HG03060 (cell line): ENCODE measurements at regions not wholly inside any gene's neighbourhood (a gene's known extent, or its start where the extent isn't known, plus 50 kb on each side); places are given as distances from the start of the nearest gene placed in this dataset.
"Not testable (repeated sequence)": the region's sequence is repeated elsewhere in the genome, so short reads cannot be mapped to it uniquely, and the experiment has no call there.

Source experiments
- ATAC-seq: cut with Tn5 transposase; IDR thresholded peaks from one replicate; pipeline ENCODE4 v1.9.1; 2021; ENCODE audit warnings: low read depth, moderate number of reproducible peaks; ENCODE audit not compliant: unreplicated experiment

DNA sequence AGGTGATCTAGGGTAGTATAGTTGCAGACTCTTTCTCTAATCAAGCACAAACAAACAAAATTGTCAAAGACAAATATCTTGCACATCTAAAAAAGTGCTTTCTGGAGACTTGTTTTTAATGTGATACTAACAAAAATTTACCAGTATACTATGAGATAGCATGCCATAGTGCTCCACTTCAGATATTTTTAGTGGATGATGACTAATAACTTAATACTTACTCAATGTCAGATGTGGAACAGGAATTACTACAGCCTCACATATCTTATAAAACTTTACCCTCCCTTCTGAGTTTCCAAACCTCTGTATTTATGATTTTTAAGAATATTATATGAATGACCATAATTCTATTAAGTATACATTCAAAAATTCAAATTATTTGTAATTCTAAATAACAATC lies 1162.0 kb upstream of the SLC39A10 start:
- ATAC-seq = no peak

DNA sequence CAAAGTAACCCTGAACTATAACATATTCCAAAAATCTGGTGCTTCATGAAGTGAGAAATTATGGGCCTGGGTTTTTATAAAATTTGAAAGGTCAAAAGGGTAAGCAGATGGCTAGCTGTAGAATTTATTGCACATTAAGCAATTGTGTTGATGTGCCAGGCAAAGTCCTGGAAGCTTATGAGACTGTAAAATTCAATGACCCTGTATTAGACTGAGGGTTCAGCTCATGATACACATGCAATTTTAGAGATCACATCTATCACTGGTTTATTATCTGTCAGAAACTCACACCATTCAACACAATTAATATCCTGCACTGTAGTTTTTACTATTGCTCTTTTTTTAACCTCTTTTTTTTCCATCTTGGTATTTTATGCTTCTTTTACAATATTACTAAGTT lies 1162.6 kb upstream of the SLC39A10 start:
- ATAC-seq = no peak

GRCh38 chr2:194491409-194492115 lies 1165.5 kb upstream of the SLC39A10 start:
- ATAC-seq = no peak

DNA sequence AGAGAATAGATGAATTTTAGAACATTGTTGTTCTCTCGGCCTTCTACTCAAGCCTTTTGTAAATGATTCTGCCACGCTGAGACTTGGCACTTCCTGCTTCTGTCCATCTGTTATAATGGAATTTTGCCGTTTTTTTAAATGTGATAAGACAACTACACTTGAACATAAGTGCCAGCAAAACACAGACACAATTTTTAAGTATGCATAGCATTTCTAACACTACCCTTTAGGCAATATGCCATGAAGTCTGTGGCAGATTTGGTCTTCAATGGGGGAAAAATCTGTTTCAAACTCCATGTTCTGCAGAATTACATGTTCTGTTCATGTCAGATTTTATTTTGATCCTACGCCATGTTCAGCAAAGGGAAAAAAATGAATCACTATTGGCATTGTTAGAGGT lies 1170.7 kb upstream of the SLC39A10 start:
- ATAC-seq = no peak

DNA sequence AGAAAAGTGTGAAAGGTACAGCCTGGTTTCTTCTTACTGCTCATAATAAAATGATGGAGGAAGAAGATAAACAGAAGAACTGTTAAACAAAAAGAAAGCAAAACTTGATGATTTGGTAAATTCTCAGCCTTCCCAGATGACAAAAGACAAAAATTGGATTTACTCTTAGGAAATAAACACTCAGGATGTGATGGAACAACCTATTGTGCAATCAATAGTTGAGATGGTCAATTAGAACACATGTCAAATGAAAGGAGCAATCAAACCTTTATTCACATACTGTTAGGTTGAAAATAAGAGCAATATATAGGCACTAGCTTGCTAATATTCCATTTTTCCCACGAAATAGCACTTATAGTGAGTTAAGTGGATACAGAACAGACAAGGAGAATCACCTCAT lies 1174.0 kb upstream of the SLC39A10 start:
- ATAC-seq = no peak

DNA sequence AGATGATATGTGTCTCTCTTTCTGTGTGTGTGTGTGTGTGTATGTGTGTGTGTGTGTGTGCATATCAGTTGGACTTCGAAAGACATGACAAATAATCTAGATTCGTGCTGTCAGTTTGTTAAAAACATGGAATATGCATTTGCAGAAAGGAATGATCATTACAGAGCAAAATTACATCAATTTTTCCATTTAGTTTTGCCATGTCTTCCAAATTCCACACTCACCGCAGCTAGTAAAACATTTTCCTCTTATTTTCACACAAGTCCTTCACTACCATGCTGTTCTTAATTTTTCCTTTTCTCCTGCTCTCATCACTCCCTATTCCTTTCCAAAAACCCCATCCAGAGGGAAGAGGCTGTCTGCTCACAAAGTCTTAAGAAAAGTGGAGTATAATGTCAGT lies 1191.4 kb upstream of the SLC39A10 start:
- ATAC-seq = no peak

- ATAC-seq = no peak
Measured at GRCh38 chr2:194464964-194465638, 1191.9 kb upstream of the SLC39A10 start.

- ATAC-seq = not testable (repeated sequence)
Measured at GRCh38 chr2:194462883-194463282, 1194.1 kb upstream of the SLC39A10 start.

- ATAC-seq = no peak
Measured at GRCh38 chr2:194455358-194455757, 1201.7 kb upstream of the SLC39A10 start.

DNA sequence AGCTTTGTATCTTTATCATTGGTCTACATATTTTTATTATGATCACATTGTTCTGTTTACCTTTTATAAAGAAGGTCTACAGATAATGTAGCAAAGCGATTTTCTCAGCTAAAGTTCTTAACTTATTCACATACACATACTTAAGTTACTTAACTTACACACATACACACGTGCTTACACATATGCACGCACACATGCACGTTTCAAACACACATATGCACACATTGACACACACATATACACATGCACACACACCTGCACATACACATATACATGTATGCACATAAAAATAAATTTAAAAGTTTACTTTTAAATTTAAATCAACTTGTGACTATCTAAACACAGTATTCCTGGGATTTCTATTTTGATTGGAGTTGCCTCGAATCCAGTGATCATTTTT lies 1204.5 kb upstream of the SLC39A10 start:
- ATAC-seq = no peak

GRCh38 chr2:194445226-194445625 lies 1211.8 kb upstream of the SLC39A10 start:
- no peak for ATAC-seq

DNA sequence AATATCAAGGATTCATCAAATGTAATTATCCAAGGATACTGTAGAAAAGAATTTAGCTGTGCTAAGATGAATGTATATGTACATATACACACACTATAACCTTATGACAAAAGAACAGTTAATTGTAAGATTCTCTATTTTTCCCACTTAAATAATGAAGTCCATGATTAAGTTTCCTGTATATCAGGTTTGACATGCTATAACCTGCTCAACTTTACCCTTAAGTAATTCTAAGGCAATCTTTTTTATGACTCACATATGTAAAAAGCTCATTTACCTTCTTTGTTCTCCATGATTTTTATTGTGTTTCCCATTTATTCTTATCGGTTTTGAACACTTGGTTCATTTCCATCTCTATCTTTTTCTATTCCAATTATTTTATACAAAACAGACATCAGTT lies 1213.1 kb upstream of the SLC39A10 start:
- no peak for ATAC-seq

GRCh38 chr2:194424683-194425209 lies 1232.3 kb upstream of the SLC39A10 start:
- no peak for ATAC-seq

GRCh38 chr2:194411221-194411620 lies 1245.8 kb upstream of the SLC39A10 start:
- ATAC-seq = no peak

- no peak for ATAC-seq
Measured at GRCh38 chr2:194395818-194396217, 1261.2 kb upstream of the SLC39A10 start.

DNA sequence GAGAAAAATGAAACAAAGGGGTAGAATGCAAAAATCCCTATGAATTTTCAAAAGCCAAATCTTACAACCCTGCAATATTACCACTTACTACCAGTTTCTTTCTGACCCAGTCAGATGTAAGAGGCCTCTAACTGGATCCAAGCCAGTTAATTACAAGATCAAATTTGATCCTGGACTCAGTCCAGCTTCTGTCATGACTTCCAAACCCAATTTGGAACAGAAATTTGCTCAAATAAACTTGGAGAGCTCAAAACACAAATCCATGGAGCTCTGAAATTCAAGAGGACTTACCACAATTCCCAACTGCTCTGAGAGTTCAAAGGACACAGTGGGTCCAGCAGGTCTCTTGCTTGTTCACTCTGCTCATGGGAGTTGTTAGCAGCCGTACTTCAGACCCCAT lies 1271.7 kb upstream of the SLC39A10 start:
- no peak for ATAC-seq

DNA sequence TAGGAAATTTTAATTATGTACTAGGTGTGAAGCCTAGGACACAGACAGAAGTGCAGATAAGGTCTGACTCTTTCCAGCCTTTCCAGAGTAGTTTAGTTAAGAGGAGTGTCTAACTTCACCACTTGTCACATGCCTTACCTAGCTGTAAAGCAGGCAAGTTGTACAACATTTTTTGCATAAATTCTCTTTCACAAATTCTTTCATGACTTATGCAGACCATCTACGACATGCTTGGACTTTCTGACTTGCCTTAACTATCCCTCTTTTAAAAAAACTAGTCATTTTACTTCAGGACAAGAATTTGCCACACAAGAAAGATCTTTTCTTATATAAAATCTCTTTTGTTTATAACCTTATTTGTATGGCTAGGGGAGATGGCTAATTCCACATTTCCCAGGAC lies 1273.6 kb upstream of the SLC39A10 start:
- no peak for ATAC-seq

DNA sequence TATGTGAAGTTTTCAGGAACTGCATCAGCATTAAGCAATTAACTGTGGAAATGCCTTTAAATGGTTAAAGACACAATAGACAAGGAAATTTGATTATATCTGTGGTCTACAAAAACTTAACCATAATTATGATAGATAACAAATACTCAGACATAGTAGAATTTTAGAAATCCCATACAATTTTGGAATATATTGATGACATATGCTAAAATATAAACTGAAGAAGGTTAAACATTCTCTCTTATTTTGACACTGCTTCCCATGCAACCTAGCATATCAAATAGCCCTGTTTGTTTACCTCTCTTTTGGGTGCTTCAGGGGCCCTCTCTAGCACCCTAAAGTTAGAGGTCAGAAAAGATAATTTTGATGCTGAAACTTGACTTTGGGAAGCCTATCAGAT lies 1274.8 kb upstream of the SLC39A10 start:
- ATAC-seq = no peak

DNA sequence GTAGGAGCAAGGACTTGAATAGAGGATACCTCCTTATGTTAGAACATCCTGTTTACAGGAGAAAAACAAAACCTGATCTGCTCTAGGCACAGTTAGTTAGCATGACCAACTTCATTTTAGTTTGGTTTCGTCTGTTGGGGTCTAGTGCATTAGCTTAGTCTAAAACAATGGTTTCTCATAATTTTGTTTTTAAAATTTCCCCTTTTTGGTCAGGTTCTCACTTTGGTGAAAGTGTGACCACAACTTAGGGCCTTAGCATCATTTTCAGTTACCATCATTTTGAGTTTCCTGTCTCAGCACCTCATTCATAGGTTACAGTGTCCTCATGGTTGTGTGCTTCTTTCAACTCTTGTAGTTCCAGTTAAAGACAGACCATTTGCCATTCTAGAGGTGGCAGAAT lies 1277.0 kb upstream of the SLC39A10 start:
- no peak for ATAC-seq

GRCh38 chr2:194367390-194367789 lies 1289.6 kb upstream of the SLC39A10 start:
- ATAC-seq = not testable (repeated sequence)

- ATAC-seq = no peak
Measured at GRCh38 chr2:194363878-194364277, 1293.1 kb upstream of the SLC39A10 start.

- ATAC-seq = no peak
Measured at GRCh38 chr2:194363295-194363694, 1293.7 kb upstream of the SLC39A10 start.
